ENCODE measurements at regions not wholly inside any gene's neighbourhood (a gene's known extent, or its start where the extent isn't known, plus 50 kb on each side); places are given as distances from the start of the nearest gene placed in this dataset.
A peak's percentile ranks its signal among the peaks of the same experiment; 100 is the strongest.

GRCh38 chr1:82511441-82511840 is 710.7 kb downstream of the ADGRL2 start:
- DNase-seq, result no peak

GRCh38 chr1:82510431-82510830 is 709.7 kb downstream of the ADGRL2 start:
- no peak for DNase-seq

GRCh38 chr1:82507011-82507410 is 706.3 kb downstream of the ADGRL2 start:
- DNase-seq, result no peak

GRCh38 chr1:82503822-82504221 is 703.1 kb downstream of the ADGRL2 start:
- DNase-seq, result no peak

GRCh38 chr1:82499022-82499421 is 698.3 kb downstream of the ADGRL2 start:
- no peak for DNase-seq

- DNase-seq, result no peak
Observed at GRCh38 chr1:82494117-82494516, 693.4 kb downstream of the ADGRL2 start.

- no peak for DNase-seq
Observed at GRCh38 chr1:82492159-82492558, 691.4 kb downstream of the ADGRL2 start.

- DNase-seq, result no peak
Observed at GRCh38 chr1:82491301-82492048, 690.7 kb downstream of the ADGRL2 start.

GRCh38 chr1:82487778-82488177 is 687.0 kb downstream of the ADGRL2 start:
- no peak for DNase-seq

- DNase-seq, result no peak
Observed at GRCh38 chr1:82486969-82487368, 686.2 kb downstream of the ADGRL2 start.

- DNase-seq, result no peak
Observed at GRCh38 chr1:82486468-82486867, 685.7 kb downstream of the ADGRL2 start.

GRCh38 chr1:82485591-82486369 is 685.0 kb downstream of the ADGRL2 start:
- no peak for DNase-seq

- no peak for DNase-seq
Observed at GRCh38 chr1:82483146-82483545, 682.4 kb downstream of the ADGRL2 start.

GRCh38 chr1:82478916-82479315 is 678.2 kb downstream of the ADGRL2 start:
- no peak for DNase-seq

- DNase-seq, result no peak
Observed at GRCh38 chr1:82472489-82473131, 671.9 kb downstream of the ADGRL2 start.

GRCh38 chr1:82466891-82467290 is 666.2 kb downstream of the ADGRL2 start:
- DNase-seq, result peak; percentile 46

- DNase-seq, result no peak
Observed at GRCh38 chr1:82466416-82466815, 665.7 kb downstream of the ADGRL2 start.

GRCh38 chr1:82465024-82465423 is 664.3 kb downstream of the ADGRL2 start:
- DNase-seq, result no peak

- DNase-seq, result peak; percentile 3
Observed at GRCh38 chr1:82464362-82465001, 663.7 kb downstream of the ADGRL2 start.

- peak; percentile 4 for DNase-seq
Observed at GRCh38 chr1:82463951-82464350, 663.2 kb downstream of the ADGRL2 start.

GRCh38 chr1:82462366-82462765 is 661.6 kb downstream of the ADGRL2 start:
- no peak for DNase-seq

GRCh38 chr1:82455342-82455741 is 654.6 kb downstream of the ADGRL2 start:
- DNase-seq, result no peak

GRCh38 chr1:82454431-82454830 is 653.7 kb downstream of the ADGRL2 start:
- DNase-seq, result no peak
